Thyroid gland (tissue), 4 donors: ENCODE measurements at regions not wholly inside any gene's neighbourhood (a gene's known extent, or its start where the extent isn't known, plus 50 kb on each side); places are given as distances from the start of the nearest gene placed in this dataset.

ENCODE experiments used
- CTCF ChIP-seq, 6 experiments: fragments of 200-600 bp in 3 of 6; fragments of 450-650 bp in 3 of 6; sonication (generic) in 3 of 6; IDR thresholded peaks; one replicate each; pipeline ENCODE4 v1.5.1; 2016 to 2019; ENCODE audit warnings: antibody characterized with exemption in 6 of 6, mild to moderate bottlenecking in 2 of 6, inconsistent platforms in 1 of 6, moderate library complexity in 1 of 6
- POLR2A ChIP-seq, 2 donors: fragments of 450-650 bp; IDR thresholded peaks; one replicate each; pipeline ENCODE4 v1.6.1; 2017; ENCODE audit warnings: antibody characterized with exemption in 2 of 2, mild to moderate bottlenecking in 2 of 2, moderate library complexity in 1 of 2

- TF ChIP-seq CTCF (IDR thresholded peaks at IDR 0.05), result no peak
- no peak for TF ChIP-seq POLR2A (IDR thresholded peaks at IDR 0.05)
These were observed 299.8 kb downstream of the CNTN3 start for GRCh38 chr3:74314696-74315095.
